HG03575 (cell line): ENCODE measurements at regions not wholly inside any gene's neighbourhood (a gene's known extent, or its start where the extent isn't known, plus 50 kb on each side); places are given as distances from the start of the nearest gene placed in this dataset.

Experiments
- ATAC-seq: cut with Tn5 transposase; IDR thresholded peaks from one replicate; pipeline ENCODE4 v1.9.1; 2021; ENCODE audit not compliant: unreplicated experiment, insufficient number of reproducible peaks, low FRiP score; ENCODE audit errors: extremely low read depth

- no peak for ATAC-seq
Measured at GRCh38 chr4:27173280-27173679, 312.6 kb downstream of the STIM2 start.

- ATAC-seq = no peak
Measured at GRCh38 chr4:27176400-27176799, 315.8 kb downstream of the STIM2 start.

- no peak for ATAC-seq
Measured at GRCh38 chr4:27176881-27177280, 316.2 kb downstream of the STIM2 start.

DNA sequence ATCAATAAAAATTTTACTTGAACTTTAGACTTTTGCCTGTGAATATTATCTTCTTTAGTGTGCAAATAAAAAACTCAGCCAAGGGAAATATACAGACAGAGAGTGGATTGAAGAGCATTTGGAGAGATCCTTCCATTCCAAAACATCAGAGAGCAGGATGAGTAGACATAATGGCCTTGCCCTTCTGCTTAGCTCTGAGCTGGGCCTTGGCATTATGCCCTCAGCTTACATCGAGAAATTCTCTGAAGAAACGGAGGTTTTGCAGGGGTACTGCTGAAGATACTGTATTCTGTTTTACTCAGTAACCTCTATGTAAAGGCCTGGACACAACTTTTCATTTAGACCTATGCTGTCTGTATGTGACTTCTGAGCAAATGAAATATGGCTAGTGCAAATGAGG lies 317.4 kb downstream of the STIM2 start:
- no peak for ATAC-seq

DNA sequence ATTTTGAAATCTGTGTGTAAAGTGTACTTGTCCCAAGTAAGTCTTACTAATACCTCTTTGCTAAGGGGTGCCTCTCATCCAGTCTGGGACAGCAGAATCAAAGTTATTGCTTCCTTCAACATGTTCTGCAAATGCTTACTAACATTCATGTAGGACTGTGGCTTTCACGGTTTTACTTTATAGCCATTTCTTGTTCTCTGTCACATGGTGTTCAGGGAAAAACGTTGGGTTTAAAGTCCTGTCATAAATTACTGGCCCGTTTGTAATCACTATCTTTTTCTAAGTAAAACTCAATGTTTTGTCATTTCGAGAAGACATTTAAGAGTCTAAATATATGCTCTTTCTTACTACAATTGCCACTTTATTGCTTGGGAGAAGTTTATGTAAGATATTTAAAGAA lies 321.1 kb downstream of the STIM2 start:
- ATAC-seq = no peak

DNA sequence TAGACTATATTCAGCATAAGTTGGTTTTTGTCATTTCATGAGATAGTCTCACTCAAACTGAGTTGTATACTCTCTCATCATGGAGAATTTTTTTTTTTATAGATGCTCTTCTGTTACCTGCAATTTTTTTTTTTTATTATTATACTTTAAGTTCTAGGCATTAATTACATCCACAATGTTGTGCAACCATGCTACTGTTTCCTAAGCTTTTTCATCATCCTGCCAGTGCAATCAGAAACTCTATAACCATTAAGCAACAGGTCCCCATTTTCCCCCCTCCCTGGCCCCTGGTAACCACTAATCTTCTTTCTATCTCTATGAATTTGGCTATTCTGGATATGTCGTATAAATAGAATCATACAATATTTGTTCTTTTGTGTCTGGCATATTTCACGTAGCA lies 321.6 kb downstream of the STIM2 start:
- ATAC-seq = no peak

- no peak for ATAC-seq
Measured at GRCh38 chr4:27184508-27185155, 324.0 kb downstream of the STIM2 start.

GRCh38 chr4:27186710-27187109 lies 326.1 kb downstream of the STIM2 start:
- no peak for ATAC-seq

- ATAC-seq = no peak
Measured at GRCh38 chr4:27187786-27188185, 327.1 kb downstream of the STIM2 start.

DNA sequence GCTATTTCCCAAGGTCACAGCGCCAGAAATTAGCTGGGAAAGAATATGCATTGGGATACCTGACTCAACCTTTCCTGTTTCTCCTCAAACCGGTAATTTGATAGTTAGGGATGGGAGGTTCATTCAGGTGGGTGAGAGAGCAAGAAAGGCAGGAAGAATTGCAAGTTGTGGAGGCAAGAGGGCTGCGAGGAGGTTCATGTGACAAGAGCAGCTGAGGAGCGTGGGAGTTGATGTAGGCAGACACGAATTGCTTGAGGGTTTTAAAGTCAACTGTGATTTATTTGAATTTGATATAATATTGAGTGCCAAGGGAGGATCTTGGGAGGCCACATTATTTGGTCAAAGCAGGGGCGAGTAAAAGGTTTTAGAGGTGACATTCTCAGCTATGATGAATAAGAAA lies 329.0 kb downstream of the STIM2 start:
- ATAC-seq = no peak

GRCh38 chr4:27191592-27191991 lies 331.0 kb downstream of the STIM2 start:
- ATAC-seq = no peak

DNA sequence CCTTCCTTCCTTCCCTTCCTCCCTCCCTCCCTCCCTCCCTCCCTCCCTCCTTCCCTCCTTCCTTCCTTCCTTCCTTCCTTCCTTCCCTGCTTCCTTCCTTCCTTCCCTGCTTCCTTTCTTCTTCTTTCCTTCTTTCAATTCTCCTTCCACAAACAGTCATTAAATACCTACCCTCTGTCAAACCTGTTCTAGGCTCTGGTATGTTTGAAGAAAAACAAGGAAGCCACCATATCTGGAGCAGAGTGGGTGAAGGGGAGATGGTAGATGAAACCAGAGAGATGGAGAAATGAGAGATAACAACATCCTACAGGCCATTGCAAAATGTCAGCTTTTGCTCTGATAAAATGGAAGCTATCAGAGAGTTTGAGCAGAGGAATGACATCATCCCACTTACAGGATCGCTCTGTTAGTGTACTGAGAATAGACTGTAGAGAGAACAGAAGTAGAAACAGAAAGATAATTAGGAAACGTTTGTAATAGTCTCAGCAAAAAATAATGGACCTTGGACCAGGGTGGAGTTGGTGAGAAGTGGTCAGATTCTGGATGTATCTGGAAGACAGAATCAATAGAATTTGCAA lies 334.0 kb downstream of the STIM2 start:
- no peak for ATAC-seq

DNA sequence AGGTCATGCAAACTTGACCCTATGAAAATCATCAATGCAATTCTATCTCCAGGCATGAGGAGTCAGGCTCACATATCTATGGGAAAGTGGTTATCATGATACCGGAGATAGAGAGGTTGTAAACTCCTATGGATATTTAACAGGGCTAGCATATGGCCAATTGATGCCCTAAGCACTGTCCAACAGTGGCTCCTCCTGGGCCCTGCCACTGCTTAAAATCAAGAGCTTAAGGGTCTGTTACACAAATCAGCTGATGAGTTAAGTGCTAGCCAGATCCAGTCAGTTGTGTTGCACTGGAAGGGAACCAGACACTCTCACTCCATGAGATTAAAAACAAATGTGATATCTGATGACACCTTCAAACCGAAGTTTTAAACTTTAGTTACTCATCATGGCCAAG lies 337.6 kb downstream of the STIM2 start:
- no peak for ATAC-seq

GRCh38 chr4:27198971-27199370 lies 338.3 kb downstream of the STIM2 start:
- ATAC-seq = no peak

GRCh38 chr4:27206009-27206408 lies 345.4 kb downstream of the STIM2 start:
- no peak for ATAC-seq

GRCh38 chr4:27210956-27211355 lies 350.3 kb downstream of the STIM2 start:
- ATAC-seq = no peak

DNA sequence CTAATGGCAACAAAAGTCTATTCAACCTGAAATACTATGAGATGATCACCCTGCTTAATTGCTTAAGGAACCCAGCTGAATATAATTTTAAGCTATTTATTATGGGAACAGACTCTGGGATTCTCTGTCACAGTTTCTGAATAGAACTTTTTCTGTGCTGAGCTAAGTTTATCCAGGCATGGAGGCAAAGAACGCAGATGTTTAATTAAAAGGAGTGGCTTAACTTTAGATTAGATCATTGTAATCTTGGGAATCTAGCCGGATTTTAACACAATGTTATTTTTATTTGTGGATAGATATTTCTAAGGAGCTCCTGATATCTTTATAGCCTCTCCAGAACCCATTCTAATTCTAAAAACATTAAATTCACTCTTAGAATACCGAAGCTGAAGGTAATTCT lies 353.4 kb downstream of the STIM2 start:
- ATAC-seq = no peak

GRCh38 chr4:27215220-27215826 lies 354.7 kb downstream of the STIM2 start:
- no peak for ATAC-seq

DNA sequence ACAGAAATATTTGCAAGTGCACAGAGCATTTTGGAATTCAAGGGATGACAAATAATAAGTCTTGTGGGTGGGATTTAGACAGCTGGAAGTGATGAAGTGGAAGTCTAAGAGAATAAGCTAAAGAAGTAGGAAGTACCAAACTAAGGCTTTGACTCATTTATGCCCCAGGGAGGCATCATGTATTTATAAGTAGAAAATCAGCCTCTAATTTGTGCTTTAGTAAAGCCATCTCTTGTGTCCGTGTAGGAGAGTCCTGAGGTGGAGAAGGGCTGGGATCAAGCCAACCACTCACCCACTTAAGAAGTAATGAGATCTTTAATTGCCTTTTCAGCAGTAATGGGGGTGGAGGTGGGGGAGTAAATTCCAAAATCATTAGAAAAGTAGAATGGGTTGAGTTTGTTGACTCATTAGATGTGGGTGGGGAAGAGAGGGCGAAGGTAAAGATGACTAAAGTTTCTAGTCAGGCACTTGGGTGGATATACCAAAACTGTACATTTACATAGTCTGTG lies 356.7 kb downstream of the STIM2 start:
- ATAC-seq = no peak

GRCh38 chr4:27218013-27218412 lies 357.4 kb downstream of the STIM2 start:
- no peak for ATAC-seq
